ENCODE measurements at regions not wholly inside any gene's neighbourhood (a gene's known extent, or its start where the extent isn't known, plus 50 kb on each side); places are given as distances from the start of the nearest gene placed in this dataset.

DNA sequence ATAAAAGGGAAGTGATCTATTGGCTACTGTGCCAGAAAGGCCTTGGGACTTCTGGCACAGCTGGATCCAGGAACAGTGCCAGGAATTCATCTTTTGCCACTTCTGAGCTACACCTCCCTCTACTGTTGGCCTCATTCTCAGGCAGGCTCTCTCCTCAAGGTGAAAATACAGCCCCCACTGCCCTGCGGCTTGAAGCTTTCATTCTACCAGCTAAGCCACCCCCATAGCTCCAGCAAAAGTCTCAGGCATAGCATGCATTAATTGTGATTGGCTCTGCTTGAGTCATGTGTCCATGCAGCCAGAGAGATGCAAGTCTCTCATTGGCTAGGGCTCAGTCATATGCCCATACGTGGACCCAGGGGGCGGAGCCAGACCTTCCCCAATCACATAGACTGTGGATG, 142.4 kb downstream of the TPRA1 start:
- TF ChIP-seq, protein P1, sequence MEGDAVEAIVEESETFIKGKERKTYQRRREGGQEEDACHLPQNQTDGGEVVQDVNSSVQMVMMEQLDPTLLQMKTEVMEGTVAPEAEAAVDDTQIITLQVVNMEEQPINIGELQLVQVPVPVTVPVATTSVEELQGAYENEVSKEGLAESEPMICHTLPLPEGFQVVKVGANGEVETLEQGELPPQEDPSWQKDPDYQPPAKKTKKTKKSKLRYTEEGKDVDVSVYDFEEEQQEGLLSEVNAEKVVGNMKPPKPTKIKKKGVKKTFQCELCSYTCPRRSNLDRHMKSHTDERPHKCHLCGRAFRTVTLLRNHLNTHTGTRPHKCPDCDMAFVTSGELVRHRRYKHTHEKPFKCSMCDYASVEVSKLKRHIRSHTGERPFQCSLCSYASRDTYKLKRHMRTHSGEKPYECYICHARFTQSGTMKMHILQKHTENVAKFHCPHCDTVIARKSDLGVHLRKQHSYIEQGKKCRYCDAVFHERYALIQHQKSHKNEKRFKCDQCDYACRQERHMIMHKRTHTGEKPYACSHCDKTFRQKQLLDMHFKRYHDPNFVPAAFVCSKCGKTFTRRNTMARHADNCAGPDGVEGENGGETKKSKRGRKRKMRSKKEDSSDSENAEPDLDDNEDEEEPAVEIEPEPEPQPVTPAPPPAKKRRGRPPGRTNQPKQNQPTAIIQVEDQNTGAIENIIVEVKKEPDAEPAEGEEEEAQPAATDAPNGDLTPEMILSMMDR (IDR thresholded peaks at IDR 0.05; ENCODE audit: unreplicated experiment), result no peak
- Mint-ChIP-seq H3K9me3 (ENCODE audit: unreplicated experiment) (no peaks in the 10 kb centered on the region), H3K36me3 (ENCODE audit: low read depth, unreplicated experiment) (no peaks in the 10 kb centered on the region), H3K4me1 (ENCODE audit: unreplicated experiment) (no peaks in the 10 kb centered on the region), H3K27ac (ENCODE audit: unreplicated experiment) (no peak overlapping the region), H3K4me3 (ENCODE audit: unreplicated experiment) (no peak overlapping the region), H3K27me3 (ENCODE audit: unreplicated experiment) (peaks cover 9% of the 10 kb centered on the region)
- DNase-seq (ENCODE audit: low spot score), result no peak

GRCh38 chr3:127446756-127447155, 143.8 kb downstream of the TPRA1 start:
- no peak for DNase-seq (ENCODE audit: low spot score)
- peaks cover 7% of the 10 kb centered on the region for H3K27me3 Mint-ChIP-seq (ENCODE audit: unreplicated experiment)
- H3K27ac Mint-ChIP-seq (ENCODE audit: unreplicated experiment), result no peak overlapping the region
- TF ChIP-seq, protein P1 (IDR thresholded peaks at IDR 0.05; ENCODE audit: unreplicated experiment), result no peak
- H3K9me3 Mint-ChIP-seq (ENCODE audit: unreplicated experiment), result no peaks in the 10 kb centered on the region
- H3K4me3 Mint-ChIP-seq (ENCODE audit: unreplicated experiment), result no peak overlapping the region
- no peaks in the 10 kb centered on the region for H3K36me3 Mint-ChIP-seq (ENCODE audit: low read depth, unreplicated experiment)
- H3K4me1 Mint-ChIP-seq (ENCODE audit: unreplicated experiment), result no peaks in the 10 kb centered on the region

DNA sequence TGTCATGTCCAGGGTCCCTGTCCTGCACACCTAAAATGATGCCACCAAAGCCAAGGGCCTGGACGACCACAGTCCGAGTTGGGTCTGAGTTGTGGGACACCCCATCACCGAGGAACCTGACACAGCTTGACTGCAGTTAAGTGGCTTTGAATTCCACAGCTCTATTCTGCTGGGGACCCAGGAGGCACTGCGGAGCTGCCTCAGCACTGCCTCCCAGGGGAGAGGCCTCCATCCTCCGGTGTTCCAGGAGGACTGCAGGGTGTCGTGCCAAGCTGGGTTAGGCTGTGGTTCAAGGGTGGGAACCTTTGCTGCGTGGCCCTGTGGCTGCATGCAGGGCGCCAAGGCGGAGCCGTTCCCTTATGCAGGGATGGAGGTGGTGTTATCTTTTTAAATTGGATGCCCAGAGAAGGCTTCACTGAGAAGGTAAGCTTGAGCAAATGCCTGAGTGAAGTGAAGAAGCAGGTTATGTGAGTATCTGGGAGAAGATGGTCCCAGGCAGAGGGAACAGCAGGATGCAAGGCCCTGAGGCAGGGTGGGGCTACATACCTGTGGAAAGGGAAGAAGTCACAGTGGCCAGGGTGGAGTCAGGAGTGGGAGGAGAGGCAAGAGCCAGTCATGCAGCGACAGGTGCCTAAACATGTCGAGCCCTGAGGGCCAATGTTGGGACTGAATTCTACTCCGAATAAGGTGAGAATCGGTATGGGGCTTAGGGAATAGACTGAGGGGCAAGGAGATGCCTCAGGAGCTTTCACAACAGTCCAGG, 144.8 kb downstream of the TPRA1 start:
- Mint-ChIP-seq H3K4me1 (ENCODE audit: unreplicated experiment) (no peaks in the 10 kb centered on the region), H3K4me3 (ENCODE audit: unreplicated experiment) (no peak overlapping the region), H3K27me3 (ENCODE audit: unreplicated experiment) (peaks cover 6% of the 10 kb centered on the region), H3K9me3 (ENCODE audit: unreplicated experiment) (no peaks in the 10 kb centered on the region), H3K27ac (ENCODE audit: unreplicated experiment) (no peak overlapping the region), H3K36me3 (ENCODE audit: low read depth, unreplicated experiment) (no peaks in the 10 kb centered on the region)
- TF ChIP-seq, protein P1 (IDR thresholded peaks at IDR 0.05; ENCODE audit: unreplicated experiment), result no peak
- DNase-seq (ENCODE audit: low spot score), result no peak

DNA sequence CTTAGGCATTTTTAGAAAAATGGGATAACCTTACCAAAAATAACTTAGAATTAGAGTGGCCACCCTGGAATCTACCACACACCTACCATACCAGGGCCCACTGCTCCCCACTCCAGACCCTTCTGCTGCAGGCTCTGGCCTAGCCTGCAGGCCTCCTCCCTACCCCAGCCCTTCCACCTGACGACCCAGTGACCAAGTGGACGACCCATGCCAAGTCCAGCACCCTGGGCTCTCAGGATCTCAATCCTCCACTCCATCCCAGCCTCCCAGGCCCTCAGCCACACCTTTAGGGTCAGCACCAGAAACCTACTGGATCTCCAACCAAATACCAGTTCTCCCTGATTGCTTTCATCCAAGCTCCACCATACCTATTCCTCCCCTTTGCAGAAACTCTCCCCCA, 145.8 kb downstream of the TPRA1 start:
- H3K9me3 Mint-ChIP-seq (ENCODE audit: unreplicated experiment), result no peaks in the 10 kb centered on the region
- H3K4me1 Mint-ChIP-seq (ENCODE audit: unreplicated experiment), result no peaks in the 10 kb centered on the region
- H3K36me3 Mint-ChIP-seq (ENCODE audit: low read depth, unreplicated experiment), result no peaks in the 10 kb centered on the region
- H3K27ac Mint-ChIP-seq (ENCODE audit: unreplicated experiment), result no peak overlapping the region
- peaks cover 6% of the 10 kb centered on the region for H3K27me3 Mint-ChIP-seq (ENCODE audit: unreplicated experiment)
- no peak overlapping the region for H3K4me3 Mint-ChIP-seq (ENCODE audit: unreplicated experiment)
- TF ChIP-seq, protein P1 (IDR thresholded peaks at IDR 0.05; ENCODE audit: unreplicated experiment), result no peak
- DNase-seq (ENCODE audit: low spot score), result no peak

DNA sequence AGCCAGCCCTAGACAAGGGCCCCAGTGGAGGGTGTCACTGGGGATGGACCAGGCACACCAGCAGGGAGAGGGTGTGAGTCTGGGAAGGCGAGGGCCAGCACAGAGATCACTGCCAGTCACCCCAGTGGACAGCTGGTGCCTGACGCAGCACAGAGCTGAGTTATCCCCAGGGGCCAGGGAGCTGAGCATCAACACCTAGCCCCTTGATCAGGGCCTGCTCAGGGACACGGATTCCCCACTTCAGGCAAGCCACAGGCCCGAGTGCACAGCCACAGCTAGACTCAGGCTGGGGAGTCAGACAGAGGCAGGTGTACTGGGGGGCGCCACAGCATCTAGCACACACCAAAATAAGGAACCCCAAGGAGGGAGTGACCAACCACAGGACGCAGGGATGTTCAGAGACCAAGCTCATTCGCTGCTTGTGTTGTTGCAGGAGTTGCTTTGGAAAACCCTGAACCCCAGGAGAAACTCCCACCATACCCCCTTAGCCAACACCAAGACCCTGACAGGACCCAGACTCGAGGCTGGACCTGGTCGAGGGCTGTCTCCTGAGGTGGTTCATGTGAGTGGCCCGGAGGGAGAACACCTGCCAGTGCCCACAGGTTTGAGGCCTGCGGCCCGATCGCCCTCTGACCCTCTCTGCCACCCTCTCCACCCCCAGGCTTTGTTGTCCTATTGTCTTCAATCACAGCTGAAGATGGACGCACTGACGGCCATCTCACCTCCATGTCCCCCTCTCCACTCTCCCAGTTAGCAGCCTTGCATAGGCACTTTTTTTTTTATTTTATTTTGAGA, 146.8 kb downstream of the TPRA1 start:
- no peak overlapping the region for H3K4me3 Mint-ChIP-seq (ENCODE audit: unreplicated experiment)
- no peaks in the 10 kb centered on the region for H3K36me3 Mint-ChIP-seq (ENCODE audit: low read depth, unreplicated experiment)
- H3K27ac Mint-ChIP-seq (ENCODE audit: unreplicated experiment), result no peak overlapping the region
- peaks cover 6% of the 10 kb centered on the region for H3K27me3 Mint-ChIP-seq (ENCODE audit: unreplicated experiment)
- TF ChIP-seq, protein P1 (IDR thresholded peaks at IDR 0.05; ENCODE audit: unreplicated experiment), result no peak
- DNase-seq (ENCODE audit: low spot score), result no peak
- no peaks in the 10 kb centered on the region for H3K9me3 Mint-ChIP-seq (ENCODE audit: unreplicated experiment)
- H3K4me1 Mint-ChIP-seq (ENCODE audit: unreplicated experiment), result no peaks in the 10 kb centered on the region

Data from endothelial cell (in vitro differentiated cells).